ENCODE measurements at regions not wholly inside any gene's neighbourhood (a gene's known extent, or its start where the extent isn't known, plus 50 kb on each side); places are given as distances from the start of the nearest gene placed in this dataset.

- TF ChIP-seq, protein P1, sequence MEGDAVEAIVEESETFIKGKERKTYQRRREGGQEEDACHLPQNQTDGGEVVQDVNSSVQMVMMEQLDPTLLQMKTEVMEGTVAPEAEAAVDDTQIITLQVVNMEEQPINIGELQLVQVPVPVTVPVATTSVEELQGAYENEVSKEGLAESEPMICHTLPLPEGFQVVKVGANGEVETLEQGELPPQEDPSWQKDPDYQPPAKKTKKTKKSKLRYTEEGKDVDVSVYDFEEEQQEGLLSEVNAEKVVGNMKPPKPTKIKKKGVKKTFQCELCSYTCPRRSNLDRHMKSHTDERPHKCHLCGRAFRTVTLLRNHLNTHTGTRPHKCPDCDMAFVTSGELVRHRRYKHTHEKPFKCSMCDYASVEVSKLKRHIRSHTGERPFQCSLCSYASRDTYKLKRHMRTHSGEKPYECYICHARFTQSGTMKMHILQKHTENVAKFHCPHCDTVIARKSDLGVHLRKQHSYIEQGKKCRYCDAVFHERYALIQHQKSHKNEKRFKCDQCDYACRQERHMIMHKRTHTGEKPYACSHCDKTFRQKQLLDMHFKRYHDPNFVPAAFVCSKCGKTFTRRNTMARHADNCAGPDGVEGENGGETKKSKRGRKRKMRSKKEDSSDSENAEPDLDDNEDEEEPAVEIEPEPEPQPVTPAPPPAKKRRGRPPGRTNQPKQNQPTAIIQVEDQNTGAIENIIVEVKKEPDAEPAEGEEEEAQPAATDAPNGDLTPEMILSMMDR (conservative IDR thresholded peaks at IDR 0.05; ENCODE audit: low read depth, low read length): peak; percentile 60
- no peak for TF ChIP-seq CEBPB (IDR thresholded peaks at IDR 0.05; ENCODE audit: low read depth, low read length)
- no peak for TF ChIP-seq POLR2A (IDR thresholded peaks at IDR 0.05; ENCODE audit: low read depth, low read length)
- TF ChIP-seq, protein P2, sequence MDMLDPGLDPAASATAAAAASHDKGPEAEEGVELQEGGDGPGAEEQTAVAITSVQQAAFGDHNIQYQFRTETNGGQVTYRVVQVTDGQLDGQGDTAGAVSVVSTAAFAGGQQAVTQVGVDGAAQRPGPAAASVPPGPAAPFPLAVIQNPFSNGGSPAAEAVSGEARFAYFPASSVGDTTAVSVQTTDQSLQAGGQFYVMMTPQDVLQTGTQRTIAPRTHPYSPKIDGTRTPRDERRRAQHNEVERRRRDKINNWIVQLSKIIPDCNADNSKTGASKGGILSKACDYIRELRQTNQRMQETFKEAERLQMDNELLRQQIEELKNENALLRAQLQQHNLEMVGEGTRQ (IDR thresholded peaks at IDR 0.05; ENCODE audit: low read depth, low read length): no peak
- TF ChIP-seq BHLHE40 (IDR thresholded peaks at IDR 0.05; ENCODE audit: low read depth, low read length): no peak
- TF ChIP-seq CHD1 (IDR thresholded peaks at IDR 0.05; ENCODE audit: low read depth, low read length): no peak
- TF ChIP-seq RFX5 (IDR thresholded peaks at IDR 0.05; ENCODE audit: low read depth, low read length): no peak
- peak; percentile 44 for TF ChIP-seq RAD21 (IDR thresholded peaks at IDR 0.05; ENCODE audit: low read length)
- no peak for TF ChIP-seq MAZ (IDR thresholded peaks at IDR 0.05; ENCODE audit: borderline replicate concordance, low read depth, low read length)
- TF ChIP-seq MAFK (IDR thresholded peaks at IDR 0.05; ENCODE audit: low read depth, low read length): no peak
- no peak for TF ChIP-seq FOS (IDR thresholded peaks at IDR 0.05; ENCODE audit: low read depth, low read length)
These were observed 84.5 kb downstream of the ISX start for GRCh38 chr22:35150183-35151107.
